Heart right ventricle (tissue), 16 donors: ENCODE measurements at regions not wholly inside any gene's neighbourhood (a gene's known extent, or its start where the extent isn't known, plus 50 kb on each side); places are given as distances from the start of the nearest gene placed in this dataset.

Experiments used
- ATAC-seq, 8 donors: fragments of 200-7000 bp; cut with Tn5 transposase; one replicate each; pipeline ENCODE4 v1.9.1; 2020; ENCODE audit warnings: mild to moderate bottlenecking in 8 of 8, moderate library complexity in 8 of 8, moderate number of reproducible peaks in 1 of 8
- DNase-seq, 2 donors: peaks; one replicate each; pipeline ENCODE4 v3.0.0-alpha.2; 2020
- H3K27ac ChIP-seq, 10 donors: fragments of 200-600 bp; sonication (generic) in 2 of 10; one replicate each; pipeline versions ENCODE4 v1.5.0 to v1.8.0; 2020 to 2022; ENCODE audit warnings: mild to moderate bottlenecking in 3 of 10
- H3K27me3 ChIP-seq, 7 donors: fragments of 200-600 bp; one replicate each; pipeline ENCODE4 v1.8.0; 2021 to 2022; ENCODE audit warnings: mild to moderate bottlenecking in 2 of 7
- H3K36me3 ChIP-seq, 9 donors: fragments of 200-600 bp; sonication (generic) in 1 of 9; one replicate each; pipeline versions ENCODE4 v1.5.0 to v1.8.0; 2020 to 2022; ENCODE audit warnings: mild to moderate bottlenecking in 2 of 9
- H3K4me1 ChIP-seq, 9 donors: fragments of 200-600 bp; sonication (generic) in 1 of 9; one replicate each; pipeline versions ENCODE4 v1.5.0 to v1.8.0; 2020 to 2022; ENCODE audit warnings: mild to moderate bottlenecking in 4 of 9
- H3K4me3 ChIP-seq, 10 donors: fragments of 200-600 bp; sonication (generic) in 2 of 10; one replicate each; pipeline versions ENCODE4 v1.5.0 to v1.8.0; 2020 to 2022; ENCODE audit warnings: mild to moderate bottlenecking in 7 of 10, moderate library complexity in 2 of 10
- H3K9me3 ChIP-seq, 11 donors: fragments of 200-600 bp in 10 of 11; sonication (generic) in 2 of 11; one replicate each; pipeline versions ENCODE4 v1.5.0 to v1.8.0; 2013 to 2022; ENCODE audit warnings: mild to moderate bottlenecking in 2 of 11, control low read depth in 1 of 11, moderate library complexity in 1 of 11
- CTCF ChIP-seq, 9 donors: fragments of 200-600 bp; sonication (generic) in 2 of 9; IDR thresholded peaks; one replicate each; pipeline versions ENCODE4 v1.5.0 to v1.8.0; 2021 to 2022; ENCODE audit warnings: antibody characterized with exemption in 9 of 9, mild to moderate bottlenecking in 5 of 9, moderate library complexity in 1 of 9
- WGBS, 2 donors: extraction: QIAGEN DNeasy Blood & Tissue Kit; methylation state at CpG; one replicate each; pipeline ENCODE4 v1.1.7; 2013; ENCODE audit warnings: inconsistent platforms in 1 of 2; 5-methylcytosine and 5-hydroxymethylcytosine counted together
- intact Hi-C, 10 donors: fragments of 100-400 bp; cut with DNase I; formaldehyde crosslinking; loops; one replicate each; pipeline versions ENCODE4 v1.11.1 to v1.14.2; 2022
- donor health status: Arrhythmogenic right ventricular cardiomyopathy.
- donor health status: ischemic (EF 13 %, LVEDD 7.1; RV severe dilation, severe dysfunction).
- donor health status: healthy with polysubstance abuse.
- donor health status: DM: no; HTN: yes; CAD: no.
- donor health status: DM: no; HTN: no; CAD: no.
- donor health status: ischemic (EF 25% LVEDD 6.9; RV normal size, moderate dysfunction).
- donor health status: ischemic (EF 25% LVEDD 5.7; RV mildly dilated, moderate dysfunction).
- donor health status: healthy.
- donor health status: DM: yes; HTN: yes; CAD: no.
- donor health status: Ischemic cardiomyopathy.
- donor health status: ischemic (EF 35%, LVEDD 5.7; RV mildly dilated, moderate dysfunction).
- donor health status: nonischemic (EF 11% LVEDD 7.7; RV severe dilation, severe dysfunction).
- donor health status: DM: yes; HTN: yes; CAD: no.
- donor health status: PGD.
- donor health status: ischemic (EF 29% LVEDD 5.4; RV normal size, mild dysfunction).
- donor health status: nonischemic (EF 23%, LVEDD 6.1; RV moderate dilation, normal function).

- no peak for TF ChIP-seq CTCF (IDR thresholded peaks at IDR 0.05)
- no peaks in the 10 kb centered on the region for H3K27me3 ChIP-seq
- intact Hi-C loops, result no loop called here
- no peak overlapping the region for H3K27ac ChIP-seq
- no peak overlapping the region for H3K4me3 ChIP-seq
- H3K36me3 ChIP-seq, result no peaks in the 10 kb centered on the region
- H3K4me1 ChIP-seq, result no peaks in the 10 kb centered on the region
- H3K9me3 ChIP-seq, result peaks cover 0 to 30% (median 0%) of the 10 kb centered on the region in 11 donors
- ATAC-seq, result no peak
- DNase-seq, result no peak
These were observed 223.5 kb downstream of the UBE2E3 start for GRCh38 chr2:181203916-181204315.

GRCh38 chr2:181218401-181218821 lies 238.0 kb downstream of the UBE2E3 start:
- H3K27me3 ChIP-seq, result peaks cover 0 to 3% (median 0%) of the 10 kb centered on the region in 7 donors
- no peak overlapping the region for H3K4me3 ChIP-seq
- no peaks in the 10 kb centered on the region for H3K9me3 ChIP-seq
- H3K4me1 ChIP-seq, result no peaks in the 10 kb centered on the region
- H3K36me3 ChIP-seq, result no peaks in the 10 kb centered on the region
- H3K27ac ChIP-seq, result no peak overlapping the region
- intact Hi-C loops, result no loop called here
- ATAC-seq (no peak), DNase-seq (no peak)
- 78 to 86% methylated on average over 3 of the region's 3 CpGs for WGBS, 2 donors
- no peak for TF ChIP-seq CTCF (IDR thresholded peaks at IDR 0.05)

- no peak for TF ChIP-seq CTCF (IDR thresholded peaks at IDR 0.05)
- intact Hi-C loops, result no loop called here
- H3K9me3 ChIP-seq, result no peaks in the 10 kb centered on the region
- H3K4me1 ChIP-seq, result no peaks in the 10 kb centered on the region
- peaks cover 0 to 3% (median 0%) of the 10 kb centered on the region in 7 donors for H3K27me3 ChIP-seq
- no peaks in the 10 kb centered on the region for H3K36me3 ChIP-seq
- DNase-seq, result no peak
- 68 to 80% methylated on average over 2 of the region's 2 CpGs for WGBS, 2 donors
- H3K27ac ChIP-seq, result peak overlapping the region in 1 of 10 donors; percentile 10
- no peak for ATAC-seq
- H3K4me3 ChIP-seq, result no peak overlapping the region
These were observed 234.0 kb upstream of the ITGA4 start for GRCh38 chr2:181223234-181223633.

- Histone ChIP-seq H3K4me3 (no peak overlapping the region), H3K27ac (no peak overlapping the region), H3K4me1 (no peaks in the 10 kb centered on the region), H3K36me3 (no peaks in the 10 kb centered on the region), H3K27me3 (peaks cover 0 to 3% (median 0%) of the 10 kb centered on the region in 7 donors), H3K9me3 (no peaks in the 10 kb centered on the region)
- TF ChIP-seq CTCF (IDR thresholded peaks at IDR 0.05), result no peak
- intact Hi-C loops, result no loop called here
- DNase-seq (no peak), ATAC-seq (no peak)
- 88 to 94% methylated on average over 3 of the region's 3 CpGs for WGBS, 2 donors
These were observed 232.3 kb upstream of the ITGA4 start for GRCh38 chr2:181224866-181225265.

- intact Hi-C loops, result no loop called here
- no peak for TF ChIP-seq CTCF (IDR thresholded peaks at IDR 0.05)
- Histone ChIP-seq H3K27ac (no peak overlapping the region), H3K27me3 (no peaks in the 10 kb centered on the region), H3K4me1 (no peaks in the 10 kb centered on the region), H3K9me3 (no peaks in the 10 kb centered on the region), H3K36me3 (no peaks in the 10 kb centered on the region), H3K4me3 (no peak overlapping the region)
- no peak for ATAC-seq
- 84 to 91% methylated on average over 1 of the region's 1 CpG for WGBS, 2 donors
- no peak for DNase-seq
These were observed 228.5 kb upstream of the ITGA4 start for GRCh38 chr2:181228661-181229060.
